CD4-positive, alpha-beta T cell treated with Interleukin-2 at 100 ng/mL for 4 hours (primary cell): ENCODE measurements at regions not wholly inside any gene's neighbourhood (a gene's known extent, or its start where the extent isn't known, plus 50 kb on each side); places are given as distances from the start of the nearest gene placed in this dataset.

Source experiments
- DNase-seq: peaks from one replicate; pipeline ENCODE4 v3.0.0-alpha.2; 2020; ENCODE audit warnings: low spot score

DNA sequence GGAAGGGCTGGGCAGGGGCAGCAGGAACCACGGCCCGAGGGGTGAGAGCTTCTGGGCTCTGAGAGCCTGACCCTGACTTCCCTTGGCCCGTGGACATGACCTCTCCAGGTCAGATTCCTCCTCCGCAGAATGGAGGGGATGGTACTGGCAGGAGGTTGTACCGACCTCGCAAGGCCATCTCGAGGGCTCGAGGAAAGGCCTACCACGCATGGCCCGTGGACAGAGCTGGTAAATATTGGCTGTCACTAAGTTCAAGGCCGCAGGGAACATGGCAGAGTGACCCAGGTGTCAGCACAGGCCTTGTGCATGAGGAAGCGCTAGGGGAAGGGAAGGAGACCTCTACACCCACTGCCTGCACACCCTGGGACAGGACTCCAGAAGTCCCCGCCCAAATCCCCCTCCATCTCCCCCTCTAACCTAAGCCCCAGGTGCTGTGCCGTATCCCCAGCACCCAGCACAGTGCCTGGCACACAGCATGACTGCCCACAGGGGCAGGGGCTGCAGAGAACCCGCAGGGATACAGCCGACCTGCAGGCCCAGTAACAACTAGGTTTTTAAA is 54.9 kb upstream of the PPP2R5C start:
- DNase-seq, result no peak

DNA sequence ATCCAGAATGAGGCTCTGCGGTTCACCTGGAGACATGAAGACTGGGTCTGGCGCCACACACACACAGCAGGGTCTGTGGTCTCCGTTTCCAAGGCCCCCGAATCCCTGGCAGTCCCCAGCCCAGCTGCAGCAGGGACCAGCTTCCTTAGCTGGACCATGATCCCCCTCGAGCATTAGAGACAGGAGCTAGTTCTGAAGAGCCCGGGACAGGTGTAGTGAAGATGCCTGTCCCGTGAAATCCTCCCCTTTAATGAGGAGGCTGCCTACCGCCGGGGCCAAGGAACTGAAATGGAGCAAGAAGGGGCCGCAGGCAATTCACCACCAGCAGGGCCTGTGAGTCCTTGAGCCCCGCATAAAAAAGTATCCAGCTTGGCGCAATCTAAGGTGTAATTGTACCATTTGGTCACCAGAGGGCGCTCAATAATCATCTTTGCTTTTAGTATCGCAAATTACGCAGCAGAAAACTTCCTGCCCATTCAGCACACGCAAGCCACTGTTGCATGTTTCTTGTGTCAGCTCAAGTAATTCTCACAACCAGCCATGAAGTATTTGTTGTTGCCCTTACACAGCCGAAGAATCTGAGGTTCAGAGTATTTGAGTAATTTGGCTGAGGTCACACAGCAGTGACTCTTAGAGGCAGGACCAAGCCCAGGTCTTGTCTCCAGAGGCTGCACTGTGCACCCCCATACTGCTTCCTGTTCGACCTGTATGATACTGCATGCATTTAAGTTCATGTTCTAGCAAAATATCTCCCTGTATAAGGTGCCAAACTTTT is 54.3 kb upstream of the PPP2R5C start:
- peak; percentile 88 for DNase-seq

DNA sequence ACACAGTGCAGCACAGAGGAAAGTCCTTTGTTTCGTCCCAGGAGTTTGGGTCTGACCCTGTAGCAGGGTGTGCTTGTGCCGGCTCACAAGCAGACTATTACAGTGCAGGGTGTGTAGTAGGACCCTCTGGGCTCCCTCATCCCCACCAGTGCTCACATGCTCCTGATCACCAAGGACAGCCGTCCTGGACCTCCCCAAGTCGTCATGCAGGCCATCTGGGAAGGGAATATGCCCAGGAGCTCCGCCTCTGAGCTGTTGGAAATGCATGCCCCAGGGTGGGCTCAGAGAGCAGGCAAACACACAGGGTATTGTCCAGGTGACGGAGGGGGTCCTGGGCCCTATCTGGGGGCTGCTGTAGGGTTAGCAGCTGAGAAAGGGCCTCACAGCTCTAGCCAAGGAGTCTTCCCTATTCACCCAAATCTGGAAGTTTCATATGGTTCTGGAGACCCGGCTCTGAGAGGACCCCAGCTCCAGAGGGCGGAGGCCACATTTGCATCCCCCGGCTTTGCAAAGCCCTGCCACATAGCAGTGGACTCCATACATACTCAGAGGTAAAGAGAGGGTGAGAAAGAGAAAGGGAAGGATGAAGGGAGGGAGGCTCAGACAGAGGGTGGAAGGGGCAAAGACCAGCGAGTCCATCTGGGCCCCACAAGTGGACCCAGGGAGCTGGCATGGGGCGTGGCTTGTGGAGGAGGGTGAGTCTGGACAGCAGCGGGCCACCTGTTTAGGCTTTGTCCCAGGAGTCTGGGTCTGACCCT is 53.5 kb upstream of the PPP2R5C start:
- no peak for DNase-seq

DNA sequence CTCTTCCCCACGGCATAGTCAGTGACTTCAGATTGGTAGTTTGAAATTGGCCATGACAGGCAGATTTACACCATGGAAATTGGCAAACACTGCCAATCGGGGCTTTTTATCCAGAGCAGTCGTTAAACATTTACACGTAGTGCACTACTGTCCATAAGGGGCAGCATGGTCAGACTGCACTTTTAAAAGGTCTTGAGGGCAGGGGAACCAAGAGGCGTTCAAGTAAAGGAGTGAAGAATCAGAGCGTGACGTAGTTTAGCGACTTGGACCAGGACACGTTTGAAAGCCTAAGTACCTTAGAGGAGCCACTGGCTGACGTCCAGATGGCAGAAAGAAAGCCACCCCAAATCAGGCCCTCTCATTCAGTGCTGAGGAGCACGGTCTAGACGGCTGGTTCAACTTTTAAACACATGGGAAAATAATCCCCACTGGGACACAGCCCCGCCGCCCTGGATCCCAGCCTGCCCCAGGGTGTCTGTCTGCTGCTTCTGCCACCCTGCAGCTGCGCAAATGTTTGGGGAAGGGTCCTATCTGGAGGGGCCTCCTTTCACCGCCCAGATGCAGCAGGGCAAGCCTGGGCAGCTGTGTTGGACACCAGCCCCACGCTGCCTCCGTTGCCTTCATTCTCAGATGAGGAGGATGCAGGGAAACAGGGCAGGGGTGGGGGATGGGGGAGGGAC is 52.5 kb upstream of the PPP2R5C start:
- no peak for DNase-seq

DNA sequence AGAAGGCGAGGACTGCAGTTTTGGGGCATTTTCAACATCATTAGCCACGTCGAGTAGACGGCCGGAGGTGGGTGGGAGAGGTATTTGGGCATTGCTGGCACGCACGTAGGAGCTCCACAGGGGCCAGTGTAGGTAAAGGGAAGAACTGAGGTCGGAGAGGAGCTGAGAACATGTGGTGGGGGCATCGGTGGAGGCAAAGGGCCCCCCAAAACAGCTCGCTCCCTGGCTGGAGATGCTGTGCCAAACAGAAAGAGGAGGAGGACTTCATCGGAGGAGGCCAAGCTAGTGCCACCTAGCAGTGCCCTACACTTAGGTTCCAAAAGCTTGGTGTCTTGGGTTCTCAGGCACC is 52.0 kb upstream of the PPP2R5C start:
- DNase-seq, result no peak

DNA sequence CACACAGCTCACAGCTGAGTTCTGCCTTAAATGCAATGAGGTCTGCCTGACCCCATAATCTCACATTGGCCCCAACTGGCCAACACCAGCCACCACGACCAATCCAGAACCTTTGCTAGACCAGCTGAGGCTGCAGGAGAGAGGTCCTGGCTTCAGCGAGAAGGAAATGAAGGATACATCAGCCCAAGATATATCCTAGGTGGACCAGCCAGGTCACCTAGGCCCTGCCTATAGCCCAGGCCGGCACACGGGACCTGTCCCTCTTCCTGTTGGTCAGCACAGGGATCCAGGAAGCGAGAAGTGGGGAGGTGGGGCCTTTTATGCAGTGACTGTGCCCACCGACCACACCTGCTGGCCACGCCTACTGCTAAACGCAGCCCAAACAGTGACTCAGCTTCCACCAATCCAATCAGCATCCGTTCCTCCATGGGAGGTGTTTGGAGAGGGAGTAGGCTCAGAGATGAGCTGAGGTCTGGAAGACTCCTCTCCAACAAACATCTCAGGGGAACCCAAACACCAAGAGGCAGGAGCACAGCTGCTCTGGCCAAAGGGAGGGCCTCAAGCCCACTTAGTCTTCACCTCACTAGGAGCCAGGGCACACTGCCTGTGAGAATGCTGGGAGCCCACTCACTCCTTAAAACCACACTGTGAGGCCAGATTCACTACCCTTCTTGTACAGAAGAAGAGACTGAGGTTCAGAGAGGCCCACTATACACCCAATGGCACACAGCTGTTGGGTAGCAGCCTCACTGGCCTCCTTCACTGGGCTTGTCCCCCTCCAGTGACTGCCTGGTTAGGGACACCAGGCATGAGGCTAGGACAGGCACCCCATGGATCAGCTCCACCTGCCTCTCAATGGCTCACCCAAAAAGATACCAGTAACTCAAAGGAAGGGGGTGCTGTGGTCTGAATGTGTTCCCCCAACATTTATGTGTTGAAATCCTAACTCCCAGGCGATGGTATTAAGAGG is 51.3 kb upstream of the PPP2R5C start:
- no peak for DNase-seq

DNA sequence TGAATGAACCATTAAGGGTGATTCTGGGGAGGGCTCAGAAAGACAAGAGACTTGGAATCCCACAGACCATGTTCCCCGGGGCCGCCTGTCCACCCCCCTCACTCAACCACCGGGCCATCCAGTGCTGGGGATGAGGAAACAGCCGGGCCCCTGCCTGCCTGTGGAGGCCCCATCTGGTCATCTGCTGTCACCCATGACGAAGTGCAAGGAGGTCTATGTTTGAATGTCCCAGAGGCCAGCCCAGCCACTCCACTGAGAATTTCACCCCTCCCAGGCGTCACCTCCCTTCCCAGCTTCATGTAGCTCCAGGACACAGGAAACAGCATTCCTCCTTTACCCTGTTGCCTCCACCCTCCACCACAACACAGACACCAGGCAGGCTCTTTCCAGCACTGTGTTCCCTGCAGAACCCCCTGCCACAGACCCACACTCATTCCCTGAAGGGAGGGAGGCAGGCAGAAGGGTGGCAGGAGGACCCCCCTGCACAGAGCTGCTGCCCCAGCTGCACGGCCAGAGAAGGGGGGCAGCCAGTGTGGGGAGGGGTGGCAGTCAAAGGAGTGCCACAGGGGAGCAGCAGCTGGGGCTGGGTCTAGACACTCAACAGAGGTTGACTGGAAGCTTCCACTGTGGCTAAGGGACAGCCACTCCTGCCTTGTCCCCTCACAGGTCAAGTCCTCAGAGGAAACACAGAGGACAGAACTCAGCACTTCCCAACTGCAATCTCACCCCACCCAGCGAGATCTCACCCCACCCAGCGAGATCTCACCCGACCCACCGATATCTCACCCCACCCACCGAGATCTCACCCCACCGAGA is 50.3 kb upstream of the PPP2R5C start:
- DNase-seq, result no peak
